ENCODE measurements at regions not wholly inside any gene's neighbourhood (a gene's known extent, or its start where the extent isn't known, plus 50 kb on each side); places are given as distances from the start of the nearest gene placed in this dataset.

DNA sequence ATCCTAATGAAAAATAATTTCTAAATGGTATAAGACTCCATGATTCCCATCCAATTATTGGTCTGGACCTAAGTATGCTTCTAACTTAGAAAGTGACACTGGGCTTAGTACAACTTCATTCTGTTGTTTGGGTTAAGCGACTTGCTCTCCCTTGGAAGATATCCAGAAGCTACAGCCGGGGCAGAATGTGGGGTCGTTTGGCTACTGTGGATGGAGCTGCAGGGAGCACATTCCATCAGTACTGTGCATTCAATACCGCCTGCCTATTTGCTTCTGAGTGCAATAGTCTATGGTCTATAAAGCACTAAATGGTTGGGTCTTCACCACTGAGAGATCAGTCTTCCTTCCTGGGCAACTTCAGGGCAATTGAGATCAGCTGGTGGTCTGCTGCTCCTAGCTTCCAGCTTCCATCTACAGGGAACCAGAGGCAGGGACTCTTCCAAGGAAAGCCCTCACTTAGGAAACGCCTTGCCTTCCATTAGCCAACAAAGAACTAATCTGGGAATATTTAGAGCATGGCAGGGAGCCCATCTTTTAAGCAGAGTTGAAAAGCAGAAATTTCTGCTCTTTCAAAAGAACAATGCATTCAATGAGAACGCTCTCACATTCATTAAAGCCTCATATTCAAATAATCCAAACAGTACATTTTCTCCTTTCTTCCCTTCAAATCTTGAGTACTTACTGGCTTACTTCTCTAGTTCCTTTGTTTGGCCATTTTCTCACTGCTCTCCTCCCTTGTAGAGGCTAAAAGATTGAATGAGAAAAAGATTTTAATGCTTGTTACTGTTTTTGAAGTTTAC, 1049.9 kb upstream of the TENM3 start:
- DNase-seq, result peak; percentile 42

DNA sequence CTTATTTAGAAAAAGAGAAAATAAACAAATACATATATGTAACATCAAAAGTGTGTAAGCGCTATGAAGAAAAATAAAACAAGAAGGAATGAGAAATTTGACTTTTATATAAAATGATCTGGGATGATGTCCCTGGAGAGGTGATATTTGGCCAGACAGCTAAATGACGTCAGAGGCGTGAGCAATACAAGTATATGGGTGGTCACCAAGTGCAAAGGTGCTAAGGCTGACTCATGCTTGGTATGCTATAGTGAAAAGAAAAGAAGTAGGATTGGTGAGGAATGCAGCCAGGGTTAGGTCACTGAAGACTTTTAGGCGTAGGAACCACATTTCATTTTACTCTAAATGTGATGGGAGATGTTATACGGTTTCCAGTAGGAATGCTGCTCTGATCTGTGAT, 1049.1 kb upstream of the TENM3 start:
- no peak for DNase-seq

DNA sequence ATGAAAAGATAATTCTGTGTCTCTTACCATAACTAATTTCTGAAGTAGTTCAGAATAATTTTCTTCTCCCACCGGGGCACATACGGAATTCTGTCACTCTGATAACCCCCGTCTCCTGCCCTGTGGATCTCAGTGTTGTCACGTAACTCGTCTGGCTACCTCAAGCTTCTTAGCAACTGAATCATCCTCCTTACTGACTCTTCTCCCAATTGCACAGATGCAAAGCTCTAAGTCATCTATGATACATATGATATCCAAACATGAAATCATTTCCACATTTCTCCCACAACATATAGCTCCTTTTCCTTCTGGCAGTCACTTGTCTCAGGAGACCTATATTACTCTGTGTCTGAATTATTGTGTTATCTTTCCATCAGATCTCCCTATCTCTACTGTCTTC, 1043.1 kb upstream of the TENM3 start:
- DNase-seq, result no peak

DNA sequence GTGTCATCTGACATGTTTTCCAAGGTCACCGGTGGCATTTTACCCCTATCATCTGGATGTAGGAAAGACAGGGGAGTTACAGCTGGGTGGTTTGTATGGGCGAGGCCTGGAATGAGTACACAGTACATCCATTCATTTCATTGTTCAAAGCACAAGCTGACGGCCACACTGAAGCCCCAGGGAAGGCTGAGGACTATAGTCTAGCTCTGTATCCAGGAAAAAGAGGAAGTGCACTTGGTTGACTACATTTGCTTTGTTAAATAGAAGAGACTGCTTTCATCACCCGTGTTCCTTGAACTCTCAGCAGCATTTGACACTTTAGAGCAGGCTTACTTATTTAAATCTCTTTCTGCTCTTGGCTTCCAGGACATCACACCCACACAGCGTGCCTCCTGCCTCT, 1041.0 kb upstream of the TENM3 start:
- no peak for DNase-seq

DNA sequence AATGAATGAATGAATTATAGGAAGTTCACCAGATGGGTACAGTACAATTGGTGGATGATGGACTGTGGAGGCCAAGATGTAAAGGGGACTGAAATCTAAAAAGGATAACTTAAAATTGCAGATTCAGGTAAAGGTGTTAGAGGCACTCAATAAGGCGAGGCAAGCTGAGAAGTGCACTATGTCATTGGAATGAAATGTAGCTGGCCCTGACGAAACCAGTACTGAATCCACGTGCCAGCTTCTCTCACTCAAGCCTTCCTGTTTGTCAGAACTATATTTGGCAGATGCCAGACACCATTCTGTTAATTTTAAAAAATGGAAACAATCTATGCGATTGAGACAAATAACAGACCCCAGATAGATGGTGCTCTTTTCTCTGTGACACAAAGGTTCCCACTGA, 1039.1 kb upstream of the TENM3 start:
- DNase-seq, result no peak

DNA sequence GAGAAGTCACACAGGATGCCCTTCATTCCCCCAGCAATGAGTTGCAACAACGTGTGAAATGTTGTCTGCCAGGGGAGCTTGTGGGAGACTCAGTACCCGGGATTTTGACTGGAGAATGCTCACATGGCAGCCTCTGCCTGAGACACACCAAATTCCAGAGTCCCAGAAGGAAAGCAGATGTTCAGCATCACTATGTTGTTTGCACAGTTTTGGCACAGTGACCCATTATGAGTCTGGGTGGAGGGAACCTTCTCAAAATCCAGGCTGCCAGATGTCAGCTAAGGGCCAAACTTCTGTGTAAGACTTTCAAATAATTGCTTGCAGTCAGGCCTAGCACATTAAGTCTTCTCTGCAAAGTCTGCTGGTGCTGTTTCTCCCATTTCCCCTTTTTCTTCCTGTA, 1029.7 kb upstream of the TENM3 start:
- DNase-seq, result no peak

DNA sequence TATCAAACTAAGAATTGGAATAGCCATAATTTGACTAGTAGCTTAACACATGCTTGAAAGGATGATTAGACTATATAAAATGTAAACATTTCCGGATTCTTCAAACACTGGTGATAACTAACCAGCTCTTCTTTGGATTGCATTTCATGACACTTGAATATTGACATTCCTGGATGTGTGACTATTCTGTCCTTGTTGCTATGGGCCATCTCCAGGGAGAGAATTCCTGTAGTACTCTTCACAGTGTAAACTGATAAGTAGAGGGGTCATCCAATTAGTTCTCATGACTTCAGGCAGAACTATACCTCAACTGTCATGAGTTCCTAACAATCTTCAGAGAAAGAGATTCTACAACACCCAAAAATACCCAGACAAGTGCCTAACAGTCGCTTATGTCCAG, 1026.7 kb upstream of the TENM3 start:
- DNase-seq, result no peak

DNA sequence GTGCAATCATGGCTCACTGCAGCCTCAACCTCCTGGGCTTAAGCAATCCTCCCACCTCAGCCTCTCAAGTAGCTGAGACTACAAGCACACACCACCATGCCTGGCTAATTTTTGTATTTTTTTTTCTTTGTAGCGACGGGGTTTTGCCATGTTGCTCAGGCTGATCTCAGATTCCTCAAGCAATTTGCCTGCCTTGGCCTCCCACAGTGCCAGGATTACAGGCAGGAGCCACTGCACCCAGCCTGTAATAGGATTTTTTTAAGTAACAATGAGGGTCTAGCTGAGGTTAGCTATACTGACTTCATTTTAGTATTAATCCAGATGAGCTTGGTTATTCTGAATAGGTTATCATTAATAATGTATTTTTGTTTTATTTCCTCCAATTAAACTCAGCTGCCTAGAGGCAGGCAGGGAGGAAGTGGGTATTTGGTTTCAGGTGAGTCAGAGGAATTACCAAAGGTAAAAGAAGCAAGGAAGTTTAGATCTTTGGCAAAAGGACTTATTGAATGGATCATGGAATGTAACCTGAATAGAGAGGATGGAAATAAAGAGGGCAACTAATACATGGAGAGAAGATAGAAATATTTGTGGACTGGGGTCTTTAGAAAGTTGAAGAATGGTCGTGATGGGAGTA, 1023.3 kb upstream of the TENM3 start:
- DNase-seq, result no peak

DNA sequence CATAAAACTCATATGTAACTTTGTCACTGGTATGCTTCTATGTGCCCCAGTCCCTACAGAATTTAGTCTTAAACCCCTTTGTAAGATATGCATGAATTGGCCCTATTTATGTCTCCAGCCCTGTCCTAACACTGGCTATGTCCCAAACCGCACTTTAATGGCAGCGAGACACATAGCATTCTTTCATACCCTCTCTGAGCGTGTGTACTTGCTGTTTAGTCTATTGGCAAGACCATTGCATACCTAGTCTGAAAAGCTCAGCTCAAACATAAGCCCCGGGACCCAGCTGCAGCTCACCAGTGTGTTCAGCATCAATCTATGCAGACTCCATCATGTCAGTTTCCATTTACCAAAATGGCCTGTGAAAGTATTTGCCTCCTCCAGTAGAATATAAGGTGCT, 1018.4 kb upstream of the TENM3 start:
- no peak for DNase-seq

DNA sequence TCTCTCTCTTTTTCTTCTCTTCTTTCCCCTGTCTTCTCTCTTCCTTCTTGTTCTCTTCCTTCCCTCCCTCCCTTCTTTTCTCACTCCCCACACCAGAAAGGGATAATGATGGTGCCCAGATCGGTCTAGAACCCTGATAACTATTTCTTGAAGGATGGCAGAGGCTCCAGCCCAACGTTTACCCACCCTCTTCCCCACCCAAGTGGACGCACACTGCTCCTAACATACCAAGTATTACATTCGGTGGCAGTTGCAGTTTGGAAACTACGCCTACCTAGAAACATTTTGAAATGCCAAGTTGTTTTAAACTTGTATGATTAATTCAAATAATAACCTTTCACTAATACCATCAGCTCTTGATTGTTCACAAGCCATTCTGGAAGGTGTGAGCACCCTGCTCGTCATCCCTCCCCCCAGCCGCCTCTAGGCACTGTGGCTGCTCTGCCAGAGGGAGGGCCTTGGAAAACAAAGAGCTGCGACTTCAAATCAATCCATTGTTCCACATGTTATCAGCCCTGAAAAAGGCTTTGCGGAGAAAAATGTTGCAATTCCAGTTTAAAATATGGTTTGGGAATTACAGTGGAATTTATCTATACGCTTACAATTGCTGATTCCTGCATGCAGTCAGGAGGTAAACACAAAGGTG, 1017.5 kb upstream of the TENM3 start:
- DNase-seq, result peak; percentile 38

DNA sequence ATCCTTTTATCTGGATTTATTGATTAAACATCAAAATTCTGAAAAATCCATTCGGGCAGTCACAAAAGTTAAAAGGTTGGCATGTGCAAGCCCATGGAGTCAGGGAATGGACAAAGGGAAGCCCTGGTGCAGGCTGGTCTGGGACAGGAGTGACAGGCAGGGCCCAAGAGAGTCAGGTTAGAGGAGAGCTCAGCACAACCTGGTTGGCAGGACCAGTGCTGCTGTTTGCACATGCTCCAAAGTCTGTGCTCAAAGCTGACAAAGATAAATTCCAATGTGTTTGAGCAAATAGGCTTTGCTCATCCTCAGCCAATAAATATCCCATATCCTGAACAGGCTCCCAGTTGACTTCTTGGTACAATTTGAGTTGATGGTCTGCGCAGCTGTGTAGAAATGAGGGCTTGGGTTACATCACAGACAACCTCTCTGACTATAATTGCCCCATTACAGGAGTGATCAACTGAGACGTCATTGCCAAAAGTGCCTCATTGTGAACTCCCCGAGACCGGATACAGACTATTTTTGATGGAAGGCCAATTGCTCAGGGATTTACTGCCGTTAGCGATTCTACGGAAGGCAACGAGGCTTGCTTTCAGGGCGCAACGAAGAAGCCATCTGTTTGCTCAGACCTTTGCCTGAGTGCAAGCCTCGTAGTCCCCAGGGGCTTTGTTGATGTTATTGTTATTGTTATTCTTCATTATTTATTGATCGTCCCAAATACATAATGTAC, 1008.1 kb upstream of the TENM3 start:
- DNase-seq, result peak; percentile 62

DNA sequence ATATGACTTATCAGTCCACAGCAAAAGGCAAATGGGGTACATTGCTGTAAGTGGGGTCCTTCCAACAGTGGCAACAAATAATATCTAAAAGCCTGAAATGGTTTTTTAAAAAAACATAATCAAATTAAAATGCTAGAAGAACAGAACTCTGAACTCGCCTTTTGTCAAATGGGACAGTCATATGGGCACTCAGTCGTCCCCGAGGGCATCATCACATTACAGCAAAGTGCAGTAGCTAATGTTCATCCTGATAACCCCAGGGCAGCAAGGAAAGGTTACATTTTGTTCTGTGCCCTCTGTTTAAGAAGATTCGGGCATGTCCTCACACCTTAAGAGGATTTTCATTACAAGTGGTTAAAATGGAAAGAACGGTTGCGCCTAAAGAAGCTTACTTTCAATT, 997.9 kb upstream of the TENM3 start:
- DNase-seq, result no peak

DNA sequence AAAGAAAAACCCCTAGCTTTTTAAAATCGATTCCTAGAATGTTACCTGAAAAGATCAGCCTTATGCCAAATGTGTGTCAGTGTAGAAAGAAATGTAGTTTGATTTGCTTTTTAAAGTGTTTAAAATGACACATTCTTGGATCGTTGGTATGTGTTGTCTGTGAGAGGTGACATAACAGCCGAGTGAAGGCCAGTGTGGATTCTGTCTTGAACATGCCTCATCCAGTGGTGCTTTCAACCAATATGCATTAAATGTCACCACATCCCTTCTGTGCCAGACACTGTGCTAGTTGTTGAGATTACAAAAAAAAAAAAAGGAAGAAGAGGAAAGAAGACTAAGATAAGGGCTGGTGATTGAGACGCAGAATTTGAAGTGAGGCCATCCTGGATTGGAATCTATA, 994.2 kb upstream of the TENM3 start:
- DNase-seq, result no peak

DNA sequence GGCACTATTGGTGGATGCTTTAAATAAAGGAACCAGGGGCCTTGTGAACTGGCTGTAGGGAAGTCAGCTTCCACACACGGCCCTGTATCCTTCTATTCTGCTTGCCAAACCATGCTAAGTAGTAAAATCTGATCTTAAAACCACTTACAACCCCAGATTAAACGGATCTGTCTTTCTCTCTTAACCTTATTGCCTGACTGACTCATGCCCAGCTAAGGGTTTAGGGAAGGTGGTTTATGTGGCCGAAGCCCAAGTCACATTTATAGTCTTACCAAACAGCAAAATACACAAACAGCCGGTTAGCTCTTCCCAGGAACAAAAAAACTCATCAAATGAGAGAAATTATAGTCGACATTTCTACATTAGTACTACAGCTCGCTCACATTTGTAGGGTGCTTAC, 988.4 kb upstream of the TENM3 start:
- DNase-seq, result no peak

DNA sequence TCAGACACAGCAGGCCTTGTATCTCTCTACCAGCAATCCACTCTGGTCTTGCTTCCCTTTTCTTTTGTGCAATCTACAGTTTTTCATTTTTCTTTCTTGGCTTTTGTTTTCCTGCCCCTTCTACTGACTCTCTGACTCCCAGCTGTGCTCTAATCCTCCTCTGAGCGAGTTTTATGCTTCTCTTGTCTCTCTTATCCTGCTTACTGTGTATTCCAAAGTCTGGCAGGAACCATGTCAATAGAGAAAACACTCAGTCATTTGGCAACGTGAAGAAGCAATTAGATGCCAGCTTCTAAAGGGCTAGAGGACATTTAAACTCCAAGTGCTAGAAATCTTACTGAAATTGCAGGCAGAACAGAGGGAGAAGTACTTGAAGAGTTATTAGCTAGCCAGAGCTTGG, 984.6 kb upstream of the TENM3 start:
- no peak for DNase-seq

DNA sequence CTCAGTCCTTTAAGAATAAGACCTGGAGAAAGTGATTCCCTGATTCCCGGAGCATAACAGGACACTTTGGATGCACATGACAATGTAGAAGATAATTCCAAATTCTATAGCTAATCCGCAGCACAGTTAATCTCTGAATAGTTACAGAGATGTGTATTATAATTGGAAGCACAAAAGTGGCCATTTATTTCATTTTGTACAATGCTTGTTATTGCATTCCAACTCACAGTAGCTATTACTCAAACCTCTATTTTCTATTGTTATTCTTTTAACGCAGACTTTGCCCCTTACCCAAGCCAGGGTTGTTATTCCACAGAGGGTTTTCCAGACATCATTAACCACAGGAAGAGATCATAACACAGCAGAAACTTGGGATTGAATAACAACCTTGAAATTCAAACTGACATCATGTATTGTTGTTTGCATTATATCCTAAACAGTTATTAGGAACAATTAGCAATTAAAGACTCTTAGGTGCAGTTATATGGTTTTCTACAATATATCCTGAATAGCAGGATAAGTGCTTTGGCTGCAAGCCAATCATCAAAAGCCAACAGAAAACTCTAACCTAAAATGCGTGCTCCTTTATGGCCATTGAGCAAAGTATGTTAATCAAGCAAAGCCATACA, 984.0 kb upstream of the TENM3 start:
- peak; percentile 46 for DNase-seq

DNA sequence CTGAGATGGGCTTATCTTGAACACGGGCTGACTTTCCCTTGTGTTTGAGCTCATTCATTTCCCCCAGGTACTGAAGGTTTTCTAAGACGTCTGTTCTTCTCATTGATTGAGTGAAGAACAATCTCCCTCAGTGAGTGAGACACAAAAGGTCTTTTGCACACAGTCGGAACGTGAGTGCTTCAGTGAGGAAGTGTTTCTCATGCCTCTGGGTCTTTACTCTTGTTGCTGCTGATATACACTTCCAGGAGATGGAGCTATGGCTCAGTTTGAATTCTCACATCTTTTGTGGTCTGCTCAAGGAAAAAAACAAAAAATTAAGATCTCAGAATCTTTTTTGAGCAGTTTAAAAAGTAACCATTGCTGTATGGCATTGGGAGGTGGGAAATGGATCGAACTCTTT, 981.9 kb upstream of the TENM3 start:
- peak; percentile 79 for DNase-seq

DNA sequence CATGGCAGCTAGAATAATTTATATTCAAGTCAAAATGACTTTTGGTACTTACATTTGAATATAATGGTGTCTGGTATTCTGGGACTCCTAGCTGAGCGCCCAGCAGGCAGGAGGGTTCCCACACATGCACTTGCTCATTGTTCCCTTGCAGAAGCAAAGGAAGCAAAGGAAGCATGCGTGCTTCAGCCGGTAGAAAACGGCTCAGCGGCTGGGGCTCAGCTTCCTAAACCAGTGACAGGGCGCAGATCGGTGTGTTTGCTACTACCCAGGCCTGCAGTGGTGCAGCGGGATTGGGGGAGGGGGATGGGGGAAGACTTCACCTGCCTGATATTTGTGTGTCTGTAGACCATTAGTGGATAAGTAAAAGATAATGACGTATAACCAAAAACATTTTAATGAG, 978.3 kb upstream of the TENM3 start:
- DNase-seq, result peak; percentile 62

DNA sequence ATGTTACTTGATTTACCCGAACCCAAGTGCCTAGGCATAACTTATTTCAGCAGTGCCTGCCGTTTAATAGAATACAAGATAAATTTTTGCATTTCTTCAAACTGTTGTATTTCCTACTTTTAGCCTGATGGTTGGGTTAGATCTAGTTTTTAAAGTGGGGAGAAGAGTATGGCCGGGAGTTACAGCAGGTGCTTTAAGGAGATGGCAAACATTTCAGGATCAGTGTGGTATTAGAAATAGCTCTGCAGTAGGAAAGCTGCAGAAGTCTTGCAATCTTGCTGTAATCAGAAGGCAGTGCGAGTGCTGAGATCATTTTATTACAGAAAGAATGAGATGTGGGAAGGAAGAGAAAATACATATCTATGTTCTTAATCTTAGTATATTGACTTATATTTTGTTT, 977.8 kb upstream of the TENM3 start:
- DNase-seq, result no peak

DNA sequence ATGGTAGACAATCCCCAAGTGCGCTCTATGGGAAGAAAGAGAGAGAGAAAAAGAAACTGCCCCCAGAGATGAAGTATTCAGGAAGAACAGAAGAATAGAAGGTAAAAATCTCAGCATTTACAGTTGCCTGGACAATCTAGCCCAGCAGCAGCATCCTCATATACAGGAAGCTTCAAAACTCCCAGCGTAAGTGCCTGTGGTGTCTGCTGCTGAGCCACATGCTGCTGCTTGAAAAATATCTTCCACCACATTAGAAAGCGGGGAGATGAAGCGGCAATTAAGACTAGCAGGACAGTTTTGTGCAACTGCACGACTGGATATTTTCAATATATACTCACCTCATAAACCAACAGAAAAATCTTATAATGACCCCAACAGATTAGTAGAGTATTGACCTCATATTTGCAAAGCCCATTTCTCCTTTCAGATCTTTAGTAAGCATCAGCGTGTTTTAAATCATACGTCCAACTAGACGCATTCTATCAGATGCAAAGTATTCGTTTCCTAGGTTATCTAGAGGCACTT, 972.0 kb upstream of the TENM3 start:
- DNase-seq, result peak; percentile 38

DNA sequence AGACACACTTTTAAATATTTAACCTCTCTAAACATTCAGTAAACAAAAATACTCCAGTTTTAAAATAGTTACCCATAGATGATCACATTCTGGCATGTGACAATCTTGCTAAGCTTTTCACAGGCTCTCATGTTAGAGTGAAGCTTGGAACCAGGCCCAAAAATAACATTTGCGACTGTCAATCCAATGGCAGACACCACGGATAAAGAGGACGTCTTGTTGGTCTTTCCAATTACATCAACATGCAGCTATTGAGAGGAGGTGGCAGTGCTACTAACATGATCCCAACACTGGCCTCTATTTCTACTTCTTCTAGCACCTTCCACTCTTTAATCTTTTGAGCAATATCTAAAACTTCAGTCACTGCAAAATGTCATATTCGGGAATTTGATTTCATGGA, 970.8 kb upstream of the TENM3 start:
- no peak for DNase-seq

DNA sequence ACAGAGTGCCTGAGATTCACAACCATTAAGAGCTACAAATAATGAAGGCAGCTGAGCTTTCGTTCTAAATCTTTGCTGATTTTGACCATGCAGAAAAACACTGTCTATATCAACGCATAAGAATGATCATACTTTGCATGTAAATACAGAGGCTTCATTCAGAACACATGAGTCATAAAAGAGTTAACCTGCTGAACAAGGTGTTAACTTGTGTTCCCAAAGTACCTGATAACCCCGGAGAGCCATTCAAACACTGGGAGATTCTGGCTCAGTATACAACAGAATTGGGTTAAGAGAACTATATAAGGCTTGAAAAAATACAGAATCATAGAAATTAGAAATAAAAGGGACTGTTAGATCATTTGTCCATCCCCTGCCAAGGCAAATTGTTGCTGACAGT, 964.3 kb upstream of the TENM3 start:
- DNase-seq, result no peak

DNA sequence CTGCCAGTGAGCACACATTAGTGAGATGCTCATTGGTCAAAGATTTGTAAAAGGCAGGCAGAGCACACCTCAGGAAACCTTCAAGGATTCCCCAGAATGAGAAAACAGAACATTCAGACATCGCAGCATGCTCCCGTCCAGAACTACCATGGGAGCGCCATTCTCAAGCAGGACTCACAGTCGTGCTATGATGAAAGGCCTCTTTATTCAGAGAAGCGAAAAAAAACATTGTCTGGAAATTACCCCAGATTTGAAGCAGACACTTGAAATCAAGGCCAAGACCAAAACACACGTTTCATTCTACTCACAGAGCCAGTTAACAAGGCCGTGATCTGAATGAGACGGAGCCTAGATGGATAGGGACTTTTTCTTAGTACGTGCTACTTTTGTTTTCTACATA, 961.8 kb upstream of the TENM3 start:
- DNase-seq, result no peak
